H9 (cell line): ENCODE measurements at regions not wholly inside any gene's neighbourhood (a gene's known extent, or its start where the extent isn't known, plus 50 kb on each side); places are given as distances from the start of the nearest gene placed in this dataset.

ENCODE experiments used
- DNase-seq: peaks from one replicate; pipeline ENCODE4 v3.0.0-alpha.2; 2017
- H2AFZ ChIP-seq: one replicate; pipeline ENCODE4 v1.6.1; 2013; ENCODE audit warnings: mild to moderate bottlenecking, low read length, control low read depth, moderate library complexity
- H2AK5ac ChIP-seq: 2 replicates; pipeline ENCODE4 v1.6.1; 2013; ENCODE audit warnings: low read length, control low read depth, mixed read lengths; ENCODE audit not compliant: insufficient read length
- H2BK120ac ChIP-seq: one replicate; pipeline ENCODE4 v1.6.1; 2013; ENCODE audit warnings: low read depth, mild to moderate bottlenecking, low read length, control low read depth, inconsistent platforms; ENCODE audit not compliant: poor library complexity, severe bottlenecking
- H2BK12ac ChIP-seq: 2 replicates; pipeline ENCODE4 v1.6.1; 2013; ENCODE audit warnings: low read length, control low read depth, mixed read lengths, low read depth; ENCODE audit not compliant: insufficient read length
- H2BK15ac ChIP-seq: 2 replicates; pipeline ENCODE4 v1.6.1; 2013; ENCODE audit warnings: low read depth, low read length, control low read depth
- H2BK20ac ChIP-seq: one replicate; pipeline ENCODE4 v1.6.1; 2013; ENCODE audit warnings: low read depth, mild to moderate bottlenecking, low read length, control low read depth, inconsistent platforms; ENCODE audit not compliant: poor library complexity, severe bottlenecking
- H2BK5ac ChIP-seq: 2 replicates; pipeline ENCODE4 v1.6.1; 2013; ENCODE audit warnings: low read length, control low read depth, mixed read lengths; ENCODE audit not compliant: insufficient read length
- H3K14ac ChIP-seq: 2 replicates; pipeline ENCODE4 v1.6.1; 2013; ENCODE audit warnings: low read length, control low read depth; ENCODE audit not compliant: insufficient read depth
- H3K18ac ChIP-seq: 2 replicates; pipeline ENCODE4 v1.6.1; 2013; ENCODE audit warnings: low read depth, mild to moderate bottlenecking, mixed read lengths, low read length, control low read depth; ENCODE audit not compliant: insufficient read length
- H3K23ac ChIP-seq: 2 replicates; pipeline ENCODE4 v1.6.1; 2013; ENCODE audit warnings: low read length, control low read depth, mixed read lengths, low read depth; ENCODE audit not compliant: insufficient read length
- H3K23me2 ChIP-seq: 2 replicates; pipeline ENCODE4 v1.6.1; 2013; ENCODE audit warnings: low read depth, mild to moderate bottlenecking, mixed read lengths, low read length, control low read depth; ENCODE audit not compliant: insufficient read length, poor library complexity, severe bottlenecking
- H3K27ac ChIP-seq: 2 replicates; pipeline ENCODE4 v1.5.1; 2013; ENCODE audit warnings: low read length, control low read depth, mixed read lengths, low read depth; ENCODE audit not compliant: insufficient read length
- H3K27me3 ChIP-seq: 2 replicates; pipeline ENCODE4 v1.6.1; 2013; ENCODE audit warnings: low read length, control low read depth, inconsistent platforms; ENCODE audit not compliant: insufficient read depth
- H3K4ac ChIP-seq: 2 replicates; pipeline ENCODE4 v1.6.1; 2013; ENCODE audit warnings: low read depth, mild to moderate bottlenecking, control low read depth, inconsistent platforms, low read length, moderate library complexity
- H3K4me1 ChIP-seq: 2 replicates; pipeline ENCODE4 v1.6.1; 2013; ENCODE audit warnings: low read length, control low read depth, inconsistent platforms; ENCODE audit not compliant: insufficient read depth
- H3K4me2 ChIP-seq: 2 replicates; pipeline ENCODE4 v1.6.1; 2013; ENCODE audit warnings: low read length, control low read depth, mixed read lengths; ENCODE audit not compliant: insufficient read length, insufficient read depth
- H3K56ac ChIP-seq: 2 replicates; pipeline ENCODE4 v1.6.1; 2013; ENCODE audit warnings: low read depth, mild to moderate bottlenecking, mixed read lengths, low read length, control low read depth; ENCODE audit not compliant: insufficient read length
- H3K79me1 ChIP-seq: 2 replicates; pipeline ENCODE4 v1.6.1; 2013; ENCODE audit warnings: low read depth, mild to moderate bottlenecking, moderate library complexity, low read length, control low read depth, inconsistent platforms; ENCODE audit not compliant: insufficient read depth, poor library complexity, severe bottlenecking
- H3K79me2 ChIP-seq: 2 replicates; pipeline ENCODE4 v1.6.1; 2013; ENCODE audit warnings: low read length, control low read depth, inconsistent platforms; ENCODE audit not compliant: insufficient read depth
- H3K9ac ChIP-seq: 2 replicates; pipeline ENCODE4 v1.6.1; 2013; ENCODE audit warnings: low read length, control low read depth, mixed read lengths; ENCODE audit not compliant: insufficient read length; ENCODE audit errors: extremely low read depth
- H3K9me3 ChIP-seq: one replicate; pipeline ENCODE4 v1.6.1; 2013; ENCODE audit warnings: low read depth, low read length, inconsistent platforms; ENCODE audit not compliant: control insufficient read depth
- H3T11ph ChIP-seq: one replicate; pipeline ENCODE4 v1.6.1; 2013; ENCODE audit warnings: mild to moderate bottlenecking, low read length, control low read depth, inconsistent platforms
- H4K20me1 ChIP-seq: one replicate; pipeline ENCODE4 v1.6.1; 2013; ENCODE audit not compliant: control insufficient read depth, insufficient read length, insufficient read depth
- H4K5ac ChIP-seq: 2 replicates; pipeline ENCODE4 v1.6.1; 2013; ENCODE audit warnings: low read depth, mild to moderate bottlenecking, mixed read lengths, low read length, control low read depth; ENCODE audit not compliant: insufficient read length
- H4K8ac ChIP-seq: replicated peaks from 2 replicates; pipeline ENCODE4 v1.6.1; 2013; ENCODE audit warnings: low read length, control low read depth, mixed read lengths, low read depth; ENCODE audit not compliant: insufficient read length
- H4K91ac ChIP-seq: 2 replicates; pipeline ENCODE4 v1.6.1; 2013; ENCODE audit warnings: low read depth, mild to moderate bottlenecking, moderate library complexity, mixed read lengths, low read length, control low read depth; ENCODE audit not compliant: insufficient read length
- H3K27ac Mint-ChIP-seq, 3 experiments: 2 replicates in 2 of 3; 3 replicates in 1 of 3; pipeline ENCODE4 v1.8.0; 2020 to 2021; ENCODE audit warnings: mixed read lengths in 3 of 3, mild to moderate bottlenecking in 1 of 3, moderate library complexity in 1 of 3
- H3K27me3 Mint-ChIP-seq: 2 replicates; pipeline ENCODE4 v1.8.0; 2021; ENCODE audit warnings: low read depth, mild to moderate bottlenecking, moderate library complexity, mixed read lengths
- H3K36me3 Mint-ChIP-seq, 3 experiments: 2 replicates in 2 of 3; 3 replicates in 1 of 3; pipeline ENCODE4 v1.8.0; 2020 to 2021; ENCODE audit warnings: low read depth in 3 of 3, mixed read lengths in 3 of 3; ENCODE audit not compliant: insufficient read depth in 1 of 3
- H3K4me1 Mint-ChIP-seq, 2 experiments: 2 replicates each; pipeline ENCODE4 v1.8.0; 2020; ENCODE audit warnings: mixed read lengths in 2 of 2
- H3K4me3 Mint-ChIP-seq, 2 experiments: 2 replicates in 1 of 2; 3 replicates in 1 of 2; pipeline ENCODE4 v1.8.0; 2020 to 2021; ENCODE audit warnings: mild to moderate bottlenecking in 2 of 2, mixed read lengths in 2 of 2, moderate library complexity in 1 of 2
- H3K9me3 Mint-ChIP-seq, 2 experiments: 2 replicates in 1 of 2; 3 replicates in 1 of 2; pipeline ENCODE4 v1.8.0; 2020; ENCODE audit warnings: mild to moderate bottlenecking in 2 of 2, mixed read lengths in 2 of 2, moderate library complexity in 1 of 2
- CTCF ChIP-seq: fragments of 200-600 bp; sonication (generic); conservative IDR thresholded peaks from 3 replicates; pipeline ENCODE4 v1.8.0; 2021; ENCODE audit warnings: antibody characterized with exemption, mild to moderate bottlenecking
- WGBS: extraction: QIAGEN DNeasy Blood & Tissue Kit; methylation state at CpG from one replicate; pipeline ENCODE4 v1.1.7; 2013; ENCODE audit warnings: missing lambda C conversion rate, low lambda C conversion rate, mixed read lengths; ENCODE audit not compliant: insufficient read length; ENCODE audit errors: extremely low coverage; 5-methylcytosine and 5-hydroxymethylcytosine counted together

- H3K4me2 ChIP-seq: no peak overlapping the region
- no peak overlapping the region for H2AFZ ChIP-seq
- no CpG with 5 or more reads among the region's 2 CpGs for WGBS
Measured at GRCh38 chr5:91851670-91852069, 468.6 kb upstream of the ARRDC3 start.

More at GRCh38 chr5:91851670-91852069, 468.6 kb upstream of the ARRDC3 start:
- Histone ChIP-seq H3T11ph (no peak overlapping the region), H3K79me1 (no peaks in the 10 kb centered on the region), H4K20me1 (no peaks in the 10 kb centered on the region), H3K4ac (no peak overlapping the region), H3K27ac (no peak overlapping the region), H3K23ac (no peak overlapping the region), H2BK12ac (no peak overlapping the region), H3K27me3 (no peaks in the 10 kb centered on the region), H2BK5ac (no peak overlapping the region), H2BK20ac (no peak overlapping the region), H3K79me2 (no peaks in the 10 kb centered on the region), H3K9ac (no peak overlapping the region), H3K56ac (no peak overlapping the region), H4K8ac (no peak overlapping the region), H4K5ac (no peak overlapping the region), H3K18ac (no peak overlapping the region), H2BK15ac (no peak overlapping the region), H3K14ac (no peak overlapping the region), H2BK120ac (no peak overlapping the region), H3K9me3 (no peaks in the 10 kb centered on the region), H3K4me1 (peaks cover 8% of the 10 kb centered on the region), H2AK5ac (no peak overlapping the region), H4K91ac (no peak overlapping the region), H3K23me2 (no peaks in the 10 kb centered on the region)
- Mint-ChIP-seq H3K27ac (no peak overlapping the region), H3K27me3 (no peaks in the 10 kb centered on the region), H3K9me3 (no peaks in the 10 kb centered on the region), H3K4me1 (peaks cover 24 to 29% of the 10 kb centered on the region in 2 experiments), H3K4me3 (no peak overlapping the region), H3K36me3 (no peaks in the 10 kb centered on the region)
- no peak for DNase-seq
- TF ChIP-seq CTCF: no peak
